ENCODE measurements at regions not wholly inside any gene's neighbourhood (a gene's known extent, or its start where the extent isn't known, plus 50 kb on each side); places are given as distances from the start of the nearest gene placed in this dataset.
A peak's percentile ranks its signal among the peaks of the same experiment; 100 is the strongest.

DNA sequence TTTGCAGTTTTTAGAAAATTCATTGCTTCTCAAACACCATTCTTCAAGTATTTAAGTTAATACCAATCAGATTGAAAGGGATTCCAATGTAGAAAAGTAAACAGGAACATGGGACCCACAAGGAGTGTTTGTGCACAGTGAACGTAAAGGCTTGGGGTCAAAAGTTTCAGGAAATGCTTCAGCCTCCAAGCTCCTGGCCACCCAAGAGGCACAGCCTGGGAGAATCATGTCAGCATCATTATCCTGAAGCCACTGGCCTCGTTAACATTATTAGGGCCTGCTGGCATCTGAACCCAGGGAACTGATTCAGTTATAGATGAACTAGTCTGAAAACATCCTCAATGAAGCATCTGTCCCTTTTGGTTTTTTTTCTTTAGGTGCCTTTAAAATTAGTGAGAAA is 122.9 kb downstream of the NXNL2 start:
- DNase-seq (ENCODE audit: low read depth in 4 of 4, low spot score in 2 of 4) = no peak

DNA sequence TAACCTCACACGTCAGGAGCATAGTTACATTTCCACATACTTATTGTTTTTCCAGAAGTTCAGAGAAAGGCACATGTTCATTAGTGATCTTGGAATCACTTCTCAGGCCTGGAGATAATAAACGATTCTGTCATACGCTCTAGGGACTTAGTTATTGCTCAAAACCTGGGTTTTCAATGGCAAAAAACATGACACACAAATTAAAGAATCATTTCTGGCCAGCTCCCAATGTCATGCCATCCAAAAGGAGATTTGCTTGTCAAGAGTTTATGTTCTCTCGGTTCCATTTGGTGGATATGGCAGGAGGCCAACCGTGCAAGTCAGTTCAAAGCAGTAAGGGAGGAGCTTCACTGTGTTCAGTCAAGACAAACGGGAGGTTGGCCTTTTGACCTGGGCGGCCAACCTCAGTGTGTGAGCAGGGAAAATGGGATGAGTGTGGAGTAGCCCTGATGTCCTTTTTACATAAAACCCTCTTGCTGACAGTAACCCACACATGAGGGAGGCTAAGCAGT is 123.4 kb downstream of the NXNL2 start:
- peak in 2 of 4 donors; percentile 27 to 31 for DNase-seq (ENCODE audit: low read depth in 4 of 4, low spot score in 2 of 4)

DNA sequence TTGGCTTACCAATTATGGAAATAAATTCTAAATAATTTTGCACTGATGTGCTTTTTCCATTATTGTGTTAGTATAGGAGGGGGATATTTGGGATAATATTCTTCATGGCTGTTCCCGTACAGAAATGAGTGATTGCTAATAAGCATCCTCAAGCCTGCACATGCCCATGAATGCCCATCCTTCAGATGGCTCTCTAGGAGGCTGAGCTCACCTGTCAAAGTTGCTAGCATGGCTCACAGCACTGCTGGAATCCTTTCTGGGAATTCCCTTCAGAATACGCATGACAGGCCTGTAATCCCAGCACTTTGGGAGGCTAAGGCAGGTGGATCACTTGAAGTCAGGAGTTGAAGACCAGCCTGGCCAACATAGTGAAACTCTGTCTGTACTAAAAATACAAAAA is 124.1 kb downstream of the NXNL2 start:
- no peak for DNase-seq (ENCODE audit: low read depth in 4 of 4, low spot score in 2 of 4)

DNA sequence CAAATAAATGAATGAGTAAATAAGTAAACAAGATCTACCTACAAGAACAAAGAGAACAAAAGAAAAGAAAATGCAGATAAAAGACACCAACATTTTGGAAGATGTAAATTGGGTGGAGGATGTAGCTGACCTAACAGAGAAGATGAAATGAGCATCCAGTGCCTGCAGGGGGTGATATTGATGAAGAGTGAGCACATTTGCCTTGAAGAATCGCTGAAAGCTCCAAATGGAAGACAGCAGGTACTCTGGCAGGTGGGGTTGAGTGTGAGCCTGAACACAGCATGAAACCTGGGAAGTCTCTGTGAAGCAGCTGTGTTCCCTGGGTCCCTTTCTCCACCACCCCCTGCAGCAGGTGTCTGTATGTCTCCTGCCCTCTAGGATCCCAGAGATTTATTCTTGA is 125.6 kb downstream of the NXNL2 start:
- DNase-seq (ENCODE audit: low read depth in 4 of 4, low spot score in 2 of 4) = no peak

DNA sequence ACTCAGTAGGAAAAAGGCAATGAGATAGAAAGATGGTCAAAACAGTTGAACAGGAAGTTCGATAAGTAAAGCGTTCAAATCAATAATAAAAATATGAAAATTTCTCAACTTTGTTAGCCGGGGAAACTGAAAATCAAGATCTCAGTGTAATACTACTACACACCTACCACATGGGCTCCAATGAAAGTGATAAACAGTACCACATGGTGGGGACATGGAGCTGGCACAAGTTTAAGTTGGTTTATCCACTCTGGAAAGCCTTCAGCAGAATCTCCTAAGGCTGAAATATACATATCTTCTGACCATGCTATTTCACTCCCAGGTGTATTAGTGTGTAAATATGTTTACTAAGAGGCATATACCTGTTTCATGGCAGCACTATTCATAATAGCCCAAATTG is 126.8 kb downstream of the NXNL2 start:
- DNase-seq (ENCODE audit: low read depth in 4 of 4, low spot score in 2 of 4) = no peak

DNA sequence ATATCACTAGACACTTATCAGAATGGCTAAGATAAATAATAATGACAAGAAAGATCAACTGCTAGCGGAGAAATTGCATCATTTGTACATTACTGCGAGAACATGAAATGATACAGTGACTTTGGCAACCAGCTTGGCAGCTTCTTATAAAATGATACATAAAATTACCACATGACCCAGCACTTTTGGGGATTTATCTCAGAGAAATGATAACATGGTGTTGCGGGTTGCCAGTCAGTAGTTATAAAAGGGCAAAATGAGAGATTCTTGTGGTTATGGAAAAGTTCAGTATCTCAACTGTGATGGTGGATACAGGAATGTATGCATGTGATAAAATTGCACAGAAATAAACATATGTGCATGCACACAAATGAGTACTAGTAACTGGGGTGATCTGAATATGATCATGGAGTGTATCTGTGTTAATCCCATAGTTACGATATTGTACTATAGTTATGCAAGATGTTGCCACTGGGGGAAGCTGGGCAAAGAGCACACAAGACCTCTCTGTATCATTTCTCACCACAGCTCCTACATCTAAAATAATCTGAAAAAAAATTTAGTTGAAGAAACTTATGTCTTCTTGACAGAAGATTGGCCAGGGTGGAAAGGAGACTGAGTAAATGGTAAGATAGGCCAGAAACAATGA is 128.9 kb downstream of the NXNL2 start:
- no peak for DNase-seq (ENCODE audit: low read depth in 4 of 4, low spot score in 2 of 4)

DNA sequence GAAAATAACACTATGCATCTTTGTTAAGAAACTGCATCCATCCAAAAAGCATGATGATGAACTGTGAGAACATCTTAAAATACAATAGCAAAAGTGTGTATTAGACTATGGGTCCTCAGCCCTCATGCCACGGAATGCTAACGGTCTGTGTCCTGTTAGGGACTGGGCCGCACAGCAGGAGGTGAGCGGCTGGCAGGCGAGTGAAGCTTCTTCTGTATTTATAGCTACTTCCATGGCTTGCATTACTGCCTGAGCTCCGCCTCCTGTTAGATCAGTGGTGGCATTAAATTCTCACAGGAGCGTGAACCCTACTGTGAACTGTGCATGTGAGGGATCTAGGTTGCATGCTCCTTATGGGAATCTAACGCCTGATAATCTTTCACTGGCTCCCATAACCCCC is 129.8 kb downstream of the NXNL2 start:
- DNase-seq (ENCODE audit: low read depth in 4 of 4, low spot score in 2 of 4) = no peak

DNA sequence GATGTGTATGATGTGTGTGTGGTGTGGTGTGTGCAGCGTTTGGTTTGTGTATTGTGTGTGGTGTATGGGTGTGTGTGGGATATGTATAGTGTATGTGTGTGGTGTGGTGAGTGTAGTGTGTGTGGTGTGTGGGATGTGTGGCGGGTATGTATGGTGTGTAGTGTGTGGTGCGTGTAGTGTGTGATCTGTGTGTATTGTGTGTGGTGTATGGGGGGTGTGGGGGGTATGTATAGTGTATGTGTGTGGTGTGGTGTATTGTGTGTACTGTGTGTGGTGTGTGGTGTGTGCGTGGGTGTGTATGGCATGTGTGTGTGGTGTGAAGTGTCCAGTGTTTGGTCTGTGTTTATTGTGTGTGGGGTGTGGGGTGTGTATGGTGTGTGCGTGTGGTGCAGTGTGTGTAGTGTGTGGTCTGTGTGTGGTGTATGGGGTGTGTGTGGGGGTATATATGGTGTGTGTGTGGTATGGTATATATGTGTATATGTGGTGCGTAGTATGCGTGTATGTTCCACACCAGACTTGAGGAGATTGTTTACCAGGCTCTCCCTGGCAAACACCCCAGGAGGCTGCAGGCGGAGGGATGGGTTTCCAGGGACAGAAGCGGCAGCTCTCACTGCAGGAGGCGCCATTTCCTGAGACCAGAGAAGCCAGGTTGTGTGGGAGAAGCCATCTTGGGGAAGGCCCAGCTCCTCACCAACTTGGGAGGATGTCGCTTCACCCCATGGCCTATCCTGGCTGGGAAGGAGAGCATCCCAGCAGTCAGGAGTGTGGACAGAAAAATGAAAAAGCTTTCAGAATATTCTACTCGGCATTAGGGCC is 138.1 kb downstream of the NXNL2 start:
- DNase-seq (ENCODE audit: low read depth in 4 of 4, low spot score in 2 of 4) = no peak

DNA sequence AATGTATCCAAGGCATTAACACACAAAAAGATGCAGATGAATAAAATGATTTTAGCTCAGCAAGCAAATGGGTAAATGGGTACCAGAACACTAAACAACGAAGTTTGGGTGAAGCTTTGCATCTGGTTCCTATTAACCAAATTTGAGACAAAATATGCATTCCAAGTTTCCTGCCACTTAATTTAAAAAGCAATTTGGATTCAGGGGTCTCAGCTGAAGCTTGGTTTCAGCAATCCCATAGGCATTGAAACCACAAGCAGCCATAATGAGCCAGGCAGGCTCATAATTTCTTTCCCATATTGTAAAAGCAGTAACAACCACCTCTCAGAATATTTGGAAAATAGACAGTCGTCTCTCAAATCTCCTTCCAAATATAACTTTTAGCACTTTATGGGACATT is 138.9 kb downstream of the NXNL2 start:
- no peak for DNase-seq (ENCODE audit: low read depth in 4 of 4, low spot score in 2 of 4)

DNA sequence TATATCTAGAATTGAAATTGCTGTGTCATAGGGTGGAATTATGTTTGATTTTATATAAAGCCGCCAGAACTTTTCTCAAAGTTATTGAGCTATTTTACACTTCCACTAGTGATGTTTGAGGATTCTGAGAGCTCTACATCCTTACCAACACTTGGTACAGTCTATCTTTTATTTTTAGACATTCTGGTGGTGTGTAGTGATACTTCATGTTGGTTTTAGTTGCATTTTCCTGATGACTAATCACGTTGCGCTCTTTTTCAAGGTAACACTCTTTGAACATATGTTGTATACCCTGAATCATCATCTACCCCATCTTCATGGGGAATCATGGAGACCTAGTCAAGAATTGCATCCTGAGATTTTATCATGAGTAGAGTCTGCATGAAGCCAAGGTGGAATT is 141.7 kb downstream of the NXNL2 start:
- no peak for DNase-seq (ENCODE audit: low read depth in 4 of 4, low spot score in 2 of 4)

DNA sequence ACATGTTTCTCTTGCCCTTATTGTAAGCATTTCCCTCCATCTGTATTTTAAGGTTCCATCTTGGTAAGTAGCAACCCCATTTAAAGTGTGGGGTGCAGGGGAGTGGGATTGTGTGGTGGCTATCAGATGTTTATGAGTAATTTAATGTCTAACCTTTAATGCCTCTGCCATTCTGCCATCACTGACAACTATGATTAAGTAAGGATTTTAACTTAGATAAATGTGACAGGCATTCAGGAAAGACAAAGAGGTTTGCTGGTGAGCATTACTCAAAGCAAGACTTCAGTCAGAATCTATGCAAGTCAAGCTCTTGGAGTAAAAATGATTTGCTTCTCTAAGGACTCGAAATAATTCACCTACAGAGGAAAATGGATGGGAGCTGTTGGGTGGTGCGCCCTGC is 143.0 kb downstream of the NXNL2 start:
- DNase-seq (ENCODE audit: low read depth in 4 of 4, low spot score in 2 of 4) = no peak

DNA sequence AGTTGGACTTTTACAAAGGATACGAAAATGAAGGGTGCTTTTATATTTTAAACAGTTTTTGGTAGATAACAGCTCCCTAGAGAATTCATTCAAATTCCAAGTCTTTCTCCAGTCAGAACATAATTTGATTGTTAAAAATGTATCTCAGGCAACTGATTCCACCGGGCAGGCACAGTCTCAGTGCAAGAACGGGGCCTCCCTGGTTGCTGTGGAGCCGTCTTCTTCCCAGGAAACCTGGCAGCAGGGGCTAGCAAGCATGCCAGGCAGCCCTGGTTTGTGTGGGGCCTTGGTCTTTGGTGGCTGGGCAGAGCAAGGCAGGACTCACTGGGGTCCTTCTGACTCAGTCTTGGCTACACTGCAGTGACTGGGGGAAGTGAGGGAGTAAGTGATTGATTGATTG is 143.5 kb downstream of the NXNL2 start:
- no peak for DNase-seq (ENCODE audit: low read depth in 4 of 4, low spot score in 2 of 4)

DNA sequence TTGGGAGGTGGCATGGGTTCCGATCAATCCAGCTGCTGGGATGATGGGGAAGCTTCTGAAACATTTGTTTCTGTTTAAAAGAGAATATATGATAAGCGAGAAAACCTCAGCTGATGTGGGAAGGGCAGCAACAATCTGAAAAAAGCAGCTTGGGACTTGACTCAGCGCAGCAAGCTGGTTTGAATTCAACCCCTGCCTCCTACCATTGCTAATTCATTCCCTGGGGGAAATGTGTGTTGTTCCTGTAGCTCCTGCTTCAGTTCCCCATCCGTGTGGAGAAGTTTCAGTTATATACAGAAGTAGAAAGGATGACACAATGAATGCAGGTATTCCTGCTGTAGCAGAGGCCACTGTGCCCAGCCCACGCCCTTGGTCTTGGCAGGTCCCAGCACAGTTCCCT is 145.1 kb downstream of the NXNL2 start:
- DNase-seq (ENCODE audit: low read depth in 4 of 4, low spot score in 2 of 4) = no peak

DNA sequence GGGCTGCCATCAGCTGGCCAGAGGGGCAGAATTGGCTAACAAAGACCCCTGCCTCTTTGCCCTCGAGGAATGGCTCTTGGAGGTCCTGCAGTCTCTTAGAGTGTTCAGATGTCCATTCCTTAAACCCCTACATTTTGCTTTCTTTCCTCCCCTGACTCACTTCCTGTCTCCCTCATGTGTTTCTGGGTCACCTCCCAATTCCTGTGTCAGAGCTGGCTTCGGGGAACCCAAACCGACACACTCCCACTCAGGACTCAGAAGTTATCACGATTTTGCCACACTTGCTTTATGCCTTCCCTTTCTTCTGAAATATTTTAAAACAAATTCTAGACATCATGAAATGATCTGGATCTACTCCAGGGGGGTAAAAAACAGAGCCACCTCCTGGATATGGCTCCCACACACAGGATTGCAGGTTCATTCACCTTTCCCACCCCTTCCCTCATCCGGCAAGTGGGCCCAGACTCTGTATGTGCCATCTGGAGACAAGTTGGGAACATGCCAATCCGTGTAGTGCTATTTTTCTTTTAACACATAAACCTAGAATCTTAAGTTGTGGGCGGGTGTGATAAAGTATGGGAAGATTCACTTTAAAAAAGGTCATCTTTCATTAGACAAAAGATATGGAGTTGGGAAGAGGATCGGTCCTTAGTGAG is 145.7 kb downstream of the NXNL2 start:
- DNase-seq (ENCODE audit: low read depth in 4 of 4, low spot score in 2 of 4) = no peak

DNA sequence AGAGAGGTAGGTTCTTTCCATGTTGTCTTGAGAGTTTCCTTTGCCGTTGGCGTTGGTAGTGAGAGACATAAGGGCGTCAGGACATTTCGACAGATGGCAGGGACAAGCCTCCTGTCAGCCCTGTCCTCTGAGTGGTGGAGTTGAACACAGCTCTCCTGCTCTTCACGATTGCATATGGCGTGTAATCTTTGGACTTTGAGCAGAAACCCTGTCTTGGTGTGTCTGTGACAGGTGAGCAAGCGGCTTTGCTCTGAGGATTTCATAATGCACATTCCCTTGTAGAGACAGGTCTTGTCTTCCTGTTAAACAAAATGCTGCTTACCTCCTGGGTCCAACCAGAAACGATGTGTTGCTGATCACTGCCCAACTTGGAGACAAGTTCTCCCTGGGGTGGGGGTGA is 146.5 kb downstream of the NXNL2 start:
- DNase-seq (ENCODE audit: low read depth in 4 of 4, low spot score in 2 of 4) = no peak

DNA sequence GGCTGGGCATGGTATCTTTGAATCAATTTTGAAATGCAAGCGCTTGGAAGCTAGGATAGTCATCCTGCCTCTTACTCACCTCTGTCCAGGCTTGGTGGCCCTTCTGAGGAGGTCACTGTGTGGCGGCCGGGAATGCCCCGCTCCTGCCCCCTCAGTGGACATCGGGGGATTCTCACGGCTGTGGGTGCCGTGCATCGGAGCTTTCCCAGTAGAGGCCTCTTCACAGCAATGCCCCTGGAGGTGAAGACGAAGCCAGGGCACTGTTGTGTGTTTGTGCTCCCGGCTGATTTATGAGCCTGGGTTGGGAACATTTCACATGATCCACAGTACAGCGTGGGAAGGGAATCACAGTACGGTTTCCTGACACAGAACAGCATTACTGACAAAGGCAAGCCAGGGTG is 147.5 kb downstream of the NXNL2 start:
- peak in 2 of 4 donors; percentile 45 to 54 for DNase-seq (ENCODE audit: low read depth in 4 of 4, low spot score in 2 of 4)

DNA sequence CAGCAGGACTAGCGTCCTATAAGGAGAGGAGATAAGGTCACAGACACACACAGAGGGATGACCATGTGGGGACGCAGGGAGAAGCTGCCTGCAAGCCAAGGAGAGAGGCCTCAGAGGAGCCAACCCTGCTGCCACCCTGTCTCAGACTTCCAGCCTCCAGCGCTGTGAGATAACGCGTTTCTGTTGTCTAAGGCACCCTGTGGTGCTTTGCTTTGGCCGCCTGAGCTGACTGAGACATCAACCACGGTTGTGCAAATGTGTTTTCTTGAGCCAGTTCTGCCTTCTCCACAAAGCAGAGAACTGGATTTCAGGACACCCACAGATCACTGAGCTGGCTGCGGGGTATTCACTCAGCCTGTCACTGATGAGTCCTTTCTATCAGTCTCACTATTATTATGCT is 149.1 kb downstream of the NXNL2 start:
- DNase-seq (ENCODE audit: low read depth in 4 of 4, low spot score in 2 of 4) = no peak

DNA sequence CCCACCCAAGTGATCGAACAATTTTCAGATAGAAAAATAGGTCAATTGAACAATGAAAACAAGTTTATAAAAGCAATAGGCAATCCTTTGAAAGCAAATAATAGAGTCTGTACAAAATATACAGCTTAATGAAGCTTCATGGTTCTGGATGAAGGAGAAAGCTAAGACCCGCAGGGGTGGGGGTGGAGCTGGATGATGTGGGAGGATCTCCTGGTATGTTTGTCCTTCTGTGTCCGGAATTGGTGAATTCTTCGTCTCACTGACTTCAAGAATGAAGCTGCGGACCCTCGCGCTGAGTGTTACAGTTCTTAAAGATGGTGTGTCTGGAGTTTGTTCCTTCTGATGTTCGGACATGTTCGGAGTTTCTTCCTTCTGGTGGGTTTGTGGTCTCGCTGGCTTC is 149.9 kb downstream of the NXNL2 start:
- DNase-seq (ENCODE audit: low read depth in 4 of 4, low spot score in 2 of 4) = no peak

DNA sequence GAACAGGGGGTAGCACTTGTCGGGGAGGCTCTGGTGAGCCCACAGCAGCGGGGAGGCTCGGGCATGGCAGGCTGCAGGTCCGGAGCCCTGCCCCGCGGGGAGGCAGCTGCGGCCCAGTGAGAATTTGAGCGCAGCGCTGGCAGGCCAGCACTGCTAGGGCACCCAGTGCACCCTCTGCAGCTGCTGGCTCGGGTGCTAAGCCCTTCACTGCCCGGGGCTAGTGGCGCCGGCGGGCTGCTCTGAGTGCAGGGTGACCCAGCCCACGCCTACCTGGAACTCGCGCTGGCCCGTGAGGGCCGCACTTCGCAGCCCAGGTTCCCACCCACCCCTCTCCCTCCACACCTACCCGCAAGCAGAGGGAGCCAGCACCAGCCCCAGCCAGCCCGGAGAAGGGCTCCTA is 151.0 kb downstream of the NXNL2 start:
- no peak for DNase-seq (ENCODE audit: low read depth in 4 of 4, low spot score in 2 of 4)

DNA sequence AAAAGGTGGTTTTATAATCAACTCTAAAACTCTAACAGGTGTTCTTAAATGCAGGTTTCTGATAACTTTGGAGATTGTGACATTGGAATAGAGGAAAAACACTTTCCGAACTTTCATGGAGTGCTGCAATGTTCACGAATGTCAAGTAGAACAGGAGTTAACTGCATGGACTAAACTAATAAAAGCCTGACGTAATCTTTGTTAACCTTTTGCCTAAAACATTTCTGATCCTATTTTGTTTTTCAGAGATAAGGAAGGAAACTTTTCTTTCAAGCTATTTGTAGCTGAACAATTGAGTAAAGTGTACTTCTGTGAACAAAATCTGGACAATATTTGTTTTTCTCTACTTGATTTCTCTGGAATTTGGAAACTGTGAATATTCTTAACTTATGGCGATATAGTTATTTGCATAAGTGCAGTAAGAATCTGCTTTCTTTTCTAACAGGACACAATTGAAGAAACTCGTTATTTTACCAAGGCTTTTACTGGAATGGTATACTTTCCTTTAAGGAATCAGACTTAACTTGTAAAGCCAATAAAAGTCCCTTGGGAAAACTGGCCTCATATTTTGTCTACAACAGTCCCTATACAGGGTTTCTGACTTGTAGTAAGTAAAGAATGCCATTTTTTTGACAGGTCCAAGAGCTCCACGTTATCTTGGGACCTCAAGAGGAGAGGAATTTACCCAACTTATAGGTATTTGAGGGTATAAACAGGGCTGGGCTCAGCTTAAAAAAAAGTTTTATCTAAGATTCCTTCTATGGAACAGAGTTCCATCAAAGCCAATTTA is 154.7 kb downstream of the NXNL2 start:
- no peak for DNase-seq (ENCODE audit: low read depth in 4 of 4, low spot score in 2 of 4)

DNA sequence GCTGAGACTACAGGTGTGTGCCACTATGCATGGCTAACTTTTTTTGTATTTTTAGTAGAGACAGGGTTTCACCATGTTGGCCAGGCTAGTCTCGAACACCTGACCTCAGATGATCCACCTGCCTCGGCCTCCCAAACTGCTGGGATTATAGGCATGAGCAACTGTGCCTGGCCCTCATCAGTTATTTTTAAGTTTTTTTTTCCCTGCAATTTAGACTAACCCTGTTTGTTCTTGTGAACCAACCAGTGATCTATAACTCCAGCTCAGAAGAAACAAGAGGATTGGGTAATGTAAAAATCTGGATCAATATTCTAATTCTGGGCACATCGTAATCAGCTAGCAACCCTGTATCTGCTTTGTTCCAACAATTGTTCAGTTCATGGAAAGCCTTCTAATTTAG is 155.7 kb downstream of the NXNL2 start:
- DNase-seq (ENCODE audit: low read depth in 4 of 4, low spot score in 2 of 4) = no peak
